ENCODE measurements at regions not wholly inside any gene's neighbourhood (a gene's known extent, or its start where the extent isn't known, plus 50 kb on each side); places are given as distances from the start of the nearest gene placed in this dataset.

DNA sequence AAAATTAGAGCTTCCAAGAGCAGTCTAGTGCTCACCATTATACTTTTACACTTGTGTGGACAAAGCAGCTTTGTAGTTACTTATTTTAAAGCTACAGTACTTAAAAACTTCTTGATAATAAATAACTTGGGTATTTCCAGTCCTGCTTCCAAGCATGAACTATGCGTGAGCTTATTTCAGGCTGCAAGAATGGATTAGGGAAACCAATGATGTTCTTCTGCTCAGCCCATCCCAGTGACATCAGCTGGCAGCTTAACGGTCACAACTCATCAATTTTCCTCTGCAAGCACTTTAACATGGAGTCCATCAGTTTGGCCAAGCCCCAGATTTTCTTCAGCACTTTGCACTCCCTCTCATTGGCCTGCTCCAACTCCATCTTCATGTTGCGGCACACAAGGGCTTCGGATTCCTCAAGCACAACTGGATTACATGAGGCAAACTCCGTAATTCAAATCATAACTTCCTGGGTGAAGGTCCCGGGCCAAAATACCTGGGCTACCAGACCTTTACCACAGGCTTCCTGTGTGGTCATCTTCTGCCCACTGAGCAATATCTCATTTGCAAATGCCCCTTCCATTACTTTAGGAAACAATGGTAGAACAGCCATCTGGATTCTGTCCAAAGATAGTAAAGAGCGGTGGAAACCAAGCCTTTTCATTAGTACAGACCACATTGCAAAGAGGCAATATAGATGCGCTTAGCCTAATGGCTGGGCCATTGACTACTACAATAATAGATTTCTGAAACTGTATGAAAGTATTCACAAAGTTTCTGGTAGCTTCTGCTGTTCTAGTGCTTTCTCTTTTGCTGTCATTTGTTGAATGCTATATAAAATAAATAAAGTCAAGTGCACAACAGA is 87.5 kb upstream of the DAZL start:
- Mint-ChIP-seq H3K27ac (ENCODE audit: unreplicated experiment) (no peak overlapping the region), H3K4me3 (ENCODE audit: unreplicated experiment) (no peak overlapping the region), H3K9me3 (ENCODE audit: unreplicated experiment) (no peaks in the 10 kb centered on the region), H3K36me3 (ENCODE audit: unreplicated experiment) (no peaks in the 10 kb centered on the region), H3K4me1 (ENCODE audit: unreplicated experiment) (peaks cover 7% of the 10 kb centered on the region), H3K27me3 (ENCODE audit: unreplicated experiment) (peaks cover 16% of the 10 kb centered on the region)
- DNase-seq (ENCODE audit: extremely low spot score, unreplicated experiment) = no peak
- TF ChIP-seq, protein P1, sequence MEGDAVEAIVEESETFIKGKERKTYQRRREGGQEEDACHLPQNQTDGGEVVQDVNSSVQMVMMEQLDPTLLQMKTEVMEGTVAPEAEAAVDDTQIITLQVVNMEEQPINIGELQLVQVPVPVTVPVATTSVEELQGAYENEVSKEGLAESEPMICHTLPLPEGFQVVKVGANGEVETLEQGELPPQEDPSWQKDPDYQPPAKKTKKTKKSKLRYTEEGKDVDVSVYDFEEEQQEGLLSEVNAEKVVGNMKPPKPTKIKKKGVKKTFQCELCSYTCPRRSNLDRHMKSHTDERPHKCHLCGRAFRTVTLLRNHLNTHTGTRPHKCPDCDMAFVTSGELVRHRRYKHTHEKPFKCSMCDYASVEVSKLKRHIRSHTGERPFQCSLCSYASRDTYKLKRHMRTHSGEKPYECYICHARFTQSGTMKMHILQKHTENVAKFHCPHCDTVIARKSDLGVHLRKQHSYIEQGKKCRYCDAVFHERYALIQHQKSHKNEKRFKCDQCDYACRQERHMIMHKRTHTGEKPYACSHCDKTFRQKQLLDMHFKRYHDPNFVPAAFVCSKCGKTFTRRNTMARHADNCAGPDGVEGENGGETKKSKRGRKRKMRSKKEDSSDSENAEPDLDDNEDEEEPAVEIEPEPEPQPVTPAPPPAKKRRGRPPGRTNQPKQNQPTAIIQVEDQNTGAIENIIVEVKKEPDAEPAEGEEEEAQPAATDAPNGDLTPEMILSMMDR (IDR thresholded peaks at IDR 0.05) = no peak

DNA sequence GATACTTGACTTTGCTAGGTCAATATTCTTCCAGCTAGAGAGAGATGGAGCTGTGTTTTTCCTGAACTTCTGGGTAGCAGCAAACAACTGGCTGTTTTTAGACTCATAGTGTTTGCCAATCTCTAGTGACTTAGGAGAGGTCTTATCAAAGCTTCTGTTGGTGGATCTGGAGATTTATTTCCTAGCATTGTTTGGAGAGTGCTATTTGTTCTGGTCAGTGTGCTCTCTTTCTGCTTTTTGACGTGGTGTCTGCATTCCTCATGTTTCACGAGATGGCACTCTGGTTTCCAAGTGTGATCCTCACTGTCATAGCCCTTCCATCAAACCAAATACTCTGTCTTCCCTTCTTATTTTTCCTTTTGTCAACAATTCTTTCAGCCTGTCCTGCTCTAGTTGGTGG is 88.6 kb upstream of the DAZL start:
- Mint-ChIP-seq H3K36me3 (ENCODE audit: unreplicated experiment) (no peaks in the 10 kb centered on the region), H3K27ac (ENCODE audit: unreplicated experiment) (no peak overlapping the region), H3K4me1 (ENCODE audit: unreplicated experiment) (peaks cover 7% of the 10 kb centered on the region), H3K27me3 (ENCODE audit: unreplicated experiment) (peaks cover 17% of the 10 kb centered on the region), H3K9me3 (ENCODE audit: unreplicated experiment) (no peaks in the 10 kb centered on the region), H3K4me3 (ENCODE audit: unreplicated experiment) (no peak overlapping the region)
- TF ChIP-seq, protein P1 (IDR thresholded peaks at IDR 0.05) = no peak
- no peak for DNase-seq (ENCODE audit: extremely low spot score, unreplicated experiment)

DNA sequence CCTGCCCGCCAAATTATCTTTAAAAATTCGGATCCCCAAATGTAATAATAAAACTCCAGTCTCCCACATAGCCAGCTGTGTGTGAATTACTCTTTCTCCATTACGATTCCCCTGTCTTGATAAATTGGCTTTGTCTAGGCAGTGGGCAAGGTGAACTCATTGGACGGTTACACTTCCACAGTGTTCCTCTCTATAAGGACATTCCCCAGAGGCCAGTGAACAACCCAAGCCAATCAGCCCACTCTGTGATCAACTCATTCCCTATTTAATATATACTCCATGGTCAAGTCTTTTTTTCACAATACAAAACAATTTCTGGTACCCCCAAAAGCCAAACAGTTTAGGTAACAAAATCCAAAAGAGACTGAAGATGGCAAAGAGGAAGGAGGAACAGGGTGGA is 90.5 kb upstream of the DAZL start:
- TF ChIP-seq, protein P1 (IDR thresholded peaks at IDR 0.05) = no peak
- Mint-ChIP-seq H3K36me3 (ENCODE audit: unreplicated experiment) (no peaks in the 10 kb centered on the region), H3K4me1 (ENCODE audit: unreplicated experiment) (peaks cover 7% of the 10 kb centered on the region), H3K4me3 (ENCODE audit: unreplicated experiment) (no peak overlapping the region), H3K9me3 (ENCODE audit: unreplicated experiment) (no peaks in the 10 kb centered on the region), H3K27ac (ENCODE audit: unreplicated experiment) (no peak overlapping the region), H3K27me3 (ENCODE audit: unreplicated experiment) (peaks cover 23% of the 10 kb centered on the region)
- DNase-seq (ENCODE audit: extremely low spot score, unreplicated experiment) = no peak

DNA sequence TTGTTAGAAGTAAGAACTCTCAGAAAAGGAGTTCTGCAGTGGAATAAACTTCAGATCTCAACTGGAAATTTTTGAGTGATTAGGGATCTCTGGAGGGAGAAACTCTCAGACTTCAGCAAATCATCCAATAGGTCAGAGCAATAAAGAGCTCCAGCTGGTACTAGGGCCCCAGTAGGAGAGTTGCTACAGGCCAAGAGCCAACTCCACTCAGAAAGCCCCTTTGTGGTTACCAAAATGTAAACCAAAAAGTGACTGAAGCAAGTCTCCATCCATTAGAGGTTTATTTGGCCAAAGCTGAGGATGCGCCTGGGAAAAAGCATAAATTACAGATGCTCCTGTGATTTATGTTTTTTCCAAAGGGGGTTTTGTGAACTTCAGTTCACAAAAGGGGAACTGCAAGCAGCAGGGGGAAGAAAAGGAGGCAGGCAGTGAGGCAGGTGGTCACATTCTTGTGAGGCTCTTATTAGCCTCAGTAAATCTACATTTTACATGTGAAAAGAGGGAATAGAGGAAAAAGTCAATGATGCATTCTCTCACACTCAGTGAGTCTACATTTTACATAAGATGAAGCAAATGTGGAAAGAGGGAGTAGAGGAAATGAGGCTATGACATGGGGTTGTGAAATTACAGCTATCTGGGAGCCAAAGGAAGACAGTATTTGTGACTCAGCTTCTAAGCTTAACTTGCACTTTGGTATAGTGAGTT is 92.4 kb upstream of the DAZL start:
- H3K9me3 Mint-ChIP-seq (ENCODE audit: unreplicated experiment) = no peaks in the 10 kb centered on the region
- H3K27ac Mint-ChIP-seq (ENCODE audit: unreplicated experiment) = no peak overlapping the region

More for the DNA sequence above, 92.4 kb upstream of the DAZL start:
- peaks cover 7% of the 10 kb centered on the region for H3K4me1 Mint-ChIP-seq (ENCODE audit: unreplicated experiment)
- H3K4me3 Mint-ChIP-seq (ENCODE audit: unreplicated experiment) = no peak overlapping the region
- H3K27me3 Mint-ChIP-seq (ENCODE audit: unreplicated experiment) = peaks cover 38% of the 10 kb centered on the region
- TF ChIP-seq, protein P1 (IDR thresholded peaks at IDR 0.05) = no peak
- no peaks in the 10 kb centered on the region for H3K36me3 Mint-ChIP-seq (ENCODE audit: unreplicated experiment)
- no peak for DNase-seq (ENCODE audit: extremely low spot score, unreplicated experiment)
